EL (cell line): ENCODE measurements at regions not wholly inside any gene's neighbourhood (a gene's known extent, or its start where the extent isn't known, plus 50 kb on each side); places are given as distances from the start of the nearest gene placed in this dataset.
"Not testable (repeated sequence)": the region's sequence is repeated elsewhere in the genome, so short reads cannot be mapped to it uniquely, and the experiment has no call there.

Experiments used
- DNase-seq: peaks from one replicate; pipeline ENCODE4 v3.0.0-alpha.2; 2016

DNA sequence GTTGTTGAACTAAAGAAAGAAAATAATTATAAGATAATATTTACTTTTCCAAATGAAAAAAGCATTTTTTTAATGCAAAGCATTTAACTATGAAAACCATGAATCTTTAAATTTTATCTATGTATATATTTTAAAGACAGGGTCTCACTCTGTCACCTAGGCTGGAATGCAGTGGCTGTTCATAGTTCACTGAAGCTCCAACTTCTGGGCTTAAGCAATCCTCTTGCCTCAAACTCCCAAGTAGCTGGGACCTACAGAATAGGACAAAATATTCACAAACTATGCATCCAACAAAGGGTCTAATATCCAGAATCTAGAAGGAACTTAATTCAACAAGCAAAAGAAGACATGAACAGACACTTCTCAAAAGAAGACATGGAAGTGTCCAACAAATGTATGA lies 55.9 kb upstream of the ALB start:
- no peak for DNase-seq

DNA sequence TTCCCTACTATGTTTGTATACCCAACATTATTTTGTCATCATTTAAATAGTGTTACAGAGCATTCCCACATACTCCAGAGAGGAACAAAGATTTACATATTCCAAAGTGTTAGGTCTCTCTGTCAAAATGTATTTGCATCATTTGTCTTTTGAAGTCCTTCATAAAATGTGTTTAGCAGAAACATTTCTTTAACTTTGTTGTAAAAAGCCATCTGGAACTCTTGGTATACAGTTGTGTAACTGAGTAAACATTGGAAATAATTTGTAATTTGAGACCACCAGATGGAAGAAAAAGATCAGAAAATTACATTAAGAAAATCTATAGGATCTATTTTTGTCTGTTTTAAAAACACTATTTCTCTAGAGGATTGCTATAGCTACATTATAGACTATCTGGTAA lies 56.6 kb upstream of the ALB start:
- DNase-seq: no peak

DNA sequence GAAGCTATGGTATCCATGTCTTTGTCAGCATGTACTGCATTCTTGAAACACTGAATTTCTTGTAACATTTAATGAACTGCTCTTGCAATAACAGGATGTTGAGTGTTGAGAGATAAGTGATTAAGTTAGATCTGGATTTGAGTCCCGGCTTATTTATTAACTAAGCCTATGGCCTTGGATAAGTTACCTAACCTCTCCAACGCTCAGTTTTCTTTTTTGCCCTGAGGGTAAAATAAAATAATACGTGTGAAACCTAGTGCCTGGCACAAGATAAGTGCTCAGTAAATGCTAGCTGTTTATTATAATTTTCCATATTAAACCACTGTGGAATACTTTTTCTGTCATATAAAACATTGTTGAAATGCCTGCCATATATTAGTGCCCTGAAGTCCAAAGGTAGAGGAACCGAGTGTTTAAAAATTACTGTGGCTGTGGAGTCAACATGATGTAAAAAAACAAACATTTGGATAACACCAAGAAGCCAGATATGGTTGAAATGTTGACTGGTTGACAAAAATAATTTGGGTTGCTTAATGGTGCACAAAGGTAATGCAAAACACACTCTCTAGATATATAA lies 58.6 kb upstream of the ALB start:
- no peak for DNase-seq

DNA sequence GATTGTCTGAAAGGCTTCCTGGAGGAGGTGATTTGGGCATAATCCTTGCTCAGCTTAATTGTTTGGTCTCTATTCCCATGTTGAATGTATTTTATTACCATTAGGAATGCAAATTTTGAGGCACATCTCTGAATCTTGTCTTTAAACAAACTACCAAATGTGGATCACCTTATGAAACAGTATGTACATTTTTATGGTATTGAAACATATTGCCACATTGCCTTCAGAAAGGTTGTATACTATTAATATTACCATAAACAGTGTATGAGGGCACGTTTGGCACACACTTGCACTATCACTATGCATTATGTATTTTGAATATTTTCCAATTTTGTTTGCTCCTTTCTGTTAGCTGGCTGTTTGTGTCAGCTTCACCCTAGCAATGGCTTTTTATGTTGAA lies 60.0 kb upstream of the ALB start:
- no peak for DNase-seq

DNA sequence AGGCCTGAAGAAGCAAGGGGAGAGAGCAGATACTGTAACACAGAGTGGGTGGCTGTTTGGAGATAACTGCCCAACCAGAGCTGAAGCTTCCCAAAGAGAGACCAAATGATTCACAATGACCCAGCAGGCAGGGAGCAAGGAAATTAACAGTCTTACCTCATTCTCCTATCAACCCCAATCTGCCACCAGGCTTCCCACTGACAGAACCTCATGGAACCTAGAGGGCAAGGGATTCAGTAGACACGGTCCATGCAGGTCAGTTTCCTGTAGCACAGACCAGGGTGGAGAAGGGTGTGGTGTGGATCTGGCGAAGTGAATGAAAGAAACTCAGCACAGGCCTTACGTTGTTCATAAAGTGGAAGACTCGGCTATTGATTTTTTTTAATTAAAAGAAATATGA lies 60.7 kb upstream of the ALB start:
- DNase-seq: no peak

DNA sequence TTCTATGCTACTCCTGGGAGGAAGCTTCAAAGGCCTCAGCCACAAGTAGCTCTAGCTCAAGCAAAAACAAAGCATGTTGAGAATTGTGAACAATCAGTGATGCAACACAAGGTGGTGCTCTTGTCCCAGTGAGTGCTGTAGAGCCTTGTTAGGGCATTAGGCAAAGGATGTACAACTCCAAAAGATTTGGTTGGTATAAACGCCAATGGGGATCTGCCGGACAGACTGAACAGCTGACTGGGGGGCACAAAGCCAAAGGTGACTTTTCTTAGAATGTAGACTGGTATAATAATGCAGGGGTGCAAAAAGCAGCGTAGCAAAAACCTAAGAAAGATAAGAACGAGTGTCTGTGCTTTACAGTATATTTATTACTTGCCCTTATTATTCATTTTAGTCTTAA lies 62.6 kb upstream of the ALB start:
- DNase-seq: peak; percentile 58

DNA sequence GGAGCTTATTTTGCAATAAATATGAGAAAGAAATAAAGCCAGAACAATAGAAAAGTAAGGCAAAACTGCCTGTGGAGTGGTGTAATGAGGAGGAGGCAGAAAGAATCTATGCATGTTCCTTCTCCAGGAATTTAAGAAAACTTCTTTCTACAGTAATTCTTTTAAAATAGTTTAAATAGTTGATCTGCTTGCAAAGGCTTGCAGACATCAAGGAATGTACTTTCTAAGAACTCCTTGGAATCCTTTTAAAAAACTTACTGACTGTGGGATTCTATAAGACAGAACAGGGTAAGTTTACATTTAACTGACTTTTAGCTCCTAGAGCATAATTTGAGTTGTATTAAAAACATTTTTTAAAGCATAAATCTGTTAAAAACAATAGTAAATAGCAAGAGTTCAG lies 63.2 kb upstream of the ALB start:
- no peak for DNase-seq

DNA sequence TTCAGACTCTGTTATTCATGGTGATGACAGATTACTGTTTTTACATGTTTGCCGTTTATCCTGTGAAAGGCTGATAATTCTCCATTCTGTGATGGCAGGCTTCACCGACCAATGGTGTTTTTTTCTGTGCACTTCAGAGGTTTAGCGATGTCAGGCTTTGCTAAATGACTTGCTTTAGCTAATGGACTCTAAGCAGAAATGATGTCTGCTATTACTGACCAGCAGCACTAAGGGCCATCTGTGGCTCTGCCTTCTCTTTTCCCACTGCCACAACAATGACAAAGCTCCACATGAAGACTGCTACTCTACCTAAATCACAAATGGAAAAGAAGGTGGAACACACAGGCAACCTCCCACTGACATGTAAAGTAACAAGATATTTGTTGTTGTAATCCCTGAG lies 68.4 kb upstream of the ALB start:
- no peak for DNase-seq

DNA sequence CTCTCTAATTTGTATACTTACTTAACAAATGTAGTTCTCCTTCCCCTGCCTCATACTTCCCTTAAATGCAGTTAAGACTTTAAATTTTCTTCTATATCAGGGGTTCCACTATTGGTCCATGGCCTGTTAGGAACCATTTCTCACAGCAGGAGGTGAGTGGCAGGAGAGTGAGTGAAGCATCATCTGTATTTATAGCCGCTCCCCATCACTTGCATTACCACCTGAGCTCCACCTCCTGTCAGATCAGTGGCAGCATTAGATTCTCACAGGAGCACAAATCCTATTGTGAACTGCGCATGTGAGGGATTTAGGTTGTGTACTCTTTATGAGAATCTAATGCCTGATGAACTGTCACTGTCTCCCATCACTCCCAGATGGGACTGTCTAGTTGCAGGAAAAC lies 72.1 kb upstream of the ALB start:
- DNase-seq: not testable (repeated sequence)

DNA sequence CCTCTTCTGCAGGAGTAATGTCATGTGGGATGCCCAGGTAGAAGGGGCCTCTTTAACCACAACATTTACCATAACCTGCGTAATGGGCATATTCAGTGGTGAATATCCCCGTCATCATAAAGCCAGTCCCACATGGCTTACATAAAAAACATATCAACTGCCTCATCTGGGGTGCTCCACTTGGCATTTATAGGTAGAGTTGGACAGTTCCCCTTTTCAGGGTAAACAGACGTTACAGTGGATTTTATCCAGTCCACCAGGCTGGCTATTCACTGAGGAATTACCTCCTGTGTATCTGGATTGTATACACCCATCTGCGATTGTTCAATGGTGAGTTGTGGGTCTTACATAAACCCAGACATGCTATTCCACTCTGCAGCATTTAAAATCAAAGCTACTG lies 70.7 kb upstream of the ANKRD17 start:
- DNase-seq: no peak

DNA sequence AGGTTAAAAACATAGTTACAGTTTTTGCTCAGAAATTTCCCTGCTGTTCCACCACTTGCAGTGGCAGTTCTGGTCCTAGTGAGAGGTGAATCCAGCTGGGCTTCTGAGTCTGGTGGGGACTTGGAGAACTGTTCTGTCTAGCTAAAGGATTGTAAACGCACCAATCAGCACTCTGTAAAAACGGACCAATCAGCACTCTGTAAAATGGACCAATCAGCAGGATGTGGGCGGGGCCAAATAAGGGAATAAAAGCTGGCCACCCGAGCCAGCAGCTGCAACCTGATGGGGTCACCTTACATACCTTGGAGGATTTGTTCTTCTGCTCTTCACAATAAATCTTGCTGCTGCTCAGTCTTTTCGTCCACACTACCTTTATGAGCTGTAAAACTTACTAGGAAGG lies 67.2 kb upstream of the ANKRD17 start:
- DNase-seq: not testable (repeated sequence)

DNA sequence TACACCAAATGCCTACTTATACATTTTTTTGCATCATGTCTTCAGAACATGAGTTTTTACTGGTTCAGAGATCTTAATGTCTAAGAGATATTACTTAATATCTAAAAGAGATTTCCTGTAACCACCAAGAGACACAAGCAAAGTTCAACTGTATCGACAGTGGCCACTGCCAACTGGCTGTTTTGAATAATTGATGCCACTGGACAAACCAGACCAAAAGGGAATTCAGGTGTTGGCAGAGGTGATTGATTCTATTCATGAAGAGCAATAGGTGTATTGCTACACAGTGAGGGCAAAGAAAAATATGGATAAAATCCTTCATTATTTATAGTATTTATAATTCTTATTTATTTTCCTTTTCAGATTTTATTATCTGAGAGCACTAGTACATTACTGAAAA lies 58.5 kb upstream of the ANKRD17 start:
- no peak for DNase-seq

DNA sequence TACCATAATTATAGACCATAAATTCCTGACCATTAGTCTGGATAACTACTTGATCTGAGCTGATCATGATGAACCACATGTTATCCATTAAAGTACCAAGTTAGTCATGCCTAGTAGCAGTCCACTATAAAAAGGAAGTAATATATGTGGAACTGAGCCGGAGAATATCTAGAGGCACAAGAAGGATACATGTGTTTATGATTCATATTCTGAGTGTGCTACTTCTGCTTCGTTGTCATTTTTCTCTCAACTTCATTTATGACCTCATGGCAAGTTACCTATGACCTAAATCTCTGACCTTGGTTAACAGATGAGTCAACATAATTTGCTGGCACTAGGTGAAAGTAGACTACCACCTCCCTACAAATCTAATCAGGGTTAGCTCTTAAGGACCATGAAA lies 56.5 kb upstream of the ANKRD17 start:
- DNase-seq: peak; percentile 68

DNA sequence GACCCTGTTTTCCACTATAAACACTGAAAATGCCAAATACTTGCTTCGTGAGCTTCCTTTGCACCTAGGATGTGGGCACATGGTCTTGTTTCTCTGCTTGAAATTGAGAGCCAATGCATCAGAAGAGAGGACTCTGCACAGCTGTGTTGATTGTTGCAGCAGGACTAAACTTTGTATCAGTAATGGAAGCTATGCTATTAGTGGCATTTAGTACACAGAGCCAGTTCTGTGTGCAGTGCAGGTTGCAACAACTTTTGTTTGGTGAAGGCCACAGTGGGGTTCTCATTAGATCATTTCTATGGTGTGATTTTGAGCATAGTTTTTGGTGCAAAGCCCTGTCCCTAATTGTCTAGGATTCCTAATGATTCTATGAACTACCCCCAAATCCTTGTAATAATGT lies 54.4 kb upstream of the ANKRD17 start:
- DNase-seq: no peak

DNA sequence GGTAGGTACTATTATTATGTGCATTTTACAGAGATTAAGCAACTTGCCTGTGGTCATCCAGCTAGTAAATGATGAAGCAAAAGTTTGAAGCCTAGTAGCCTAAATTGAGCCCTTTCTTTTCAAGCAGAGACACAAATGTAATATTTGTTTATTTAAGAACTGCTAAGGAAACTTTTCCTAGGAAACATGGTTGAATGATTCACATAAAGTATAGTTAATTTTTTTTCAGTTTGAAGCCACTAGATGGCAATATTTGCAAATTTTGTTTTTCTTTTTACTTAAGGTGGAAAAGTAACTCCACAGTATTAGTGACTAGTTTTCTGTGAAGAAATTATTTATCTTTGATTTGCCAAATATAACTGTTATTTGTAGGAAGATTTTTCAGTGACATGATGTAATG lies 52.8 kb upstream of the ANKRD17 start:
- peak; percentile 50 for DNase-seq

DNA sequence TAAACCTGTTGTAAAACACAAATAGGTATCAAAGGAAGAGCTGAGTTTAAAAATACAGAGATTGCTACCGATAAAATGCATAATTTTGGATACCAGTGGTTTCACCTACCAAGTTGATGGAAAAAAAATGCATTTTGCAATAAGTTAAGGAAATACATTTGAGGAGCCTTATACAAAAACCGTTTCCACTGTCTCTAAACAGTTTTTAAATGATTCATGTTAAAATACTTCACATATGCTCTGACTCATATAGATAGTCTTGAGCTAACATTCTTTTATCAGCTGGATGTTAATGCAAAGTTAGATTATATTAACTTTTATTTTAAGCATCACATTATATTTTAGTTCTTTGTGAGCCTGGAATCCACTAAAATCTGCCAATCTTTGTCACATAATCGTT lies 50.6 kb upstream of the ANKRD17 start:
- peak; percentile 58 for DNase-seq
